22Rv1 (cell line): ENCODE measurements at regions not wholly inside any gene's neighbourhood (a gene's known extent, or its start where the extent isn't known, plus 50 kb on each side); places are given as distances from the start of the nearest gene placed in this dataset.

Experiments
- CTCF ChIP-seq: fragments of 450-650 bp; IDR thresholded peaks from 2 replicates; pipeline ENCODE4 v1.5.1; 2017; ENCODE audit warnings: mild to moderate bottlenecking
- ZFX ChIP-seq: fragments of 450-650 bp; IDR thresholded peaks from 2 replicates; pipeline ENCODE4 v1.6.1; 2017; ENCODE audit warnings: antibody characterized with exemption, borderline replicate concordance

GRCh38 chr12:28908646-28909045 is 240.4 kb upstream of the FAR2 start:
- TF ChIP-seq CTCF (no peak), ZFX (no peak)
